ENCODE measurements at regions not wholly inside any gene's neighbourhood (a gene's known extent, or its start where the extent isn't known, plus 50 kb on each side); places are given as distances from the start of the nearest gene placed in this dataset.

DNA sequence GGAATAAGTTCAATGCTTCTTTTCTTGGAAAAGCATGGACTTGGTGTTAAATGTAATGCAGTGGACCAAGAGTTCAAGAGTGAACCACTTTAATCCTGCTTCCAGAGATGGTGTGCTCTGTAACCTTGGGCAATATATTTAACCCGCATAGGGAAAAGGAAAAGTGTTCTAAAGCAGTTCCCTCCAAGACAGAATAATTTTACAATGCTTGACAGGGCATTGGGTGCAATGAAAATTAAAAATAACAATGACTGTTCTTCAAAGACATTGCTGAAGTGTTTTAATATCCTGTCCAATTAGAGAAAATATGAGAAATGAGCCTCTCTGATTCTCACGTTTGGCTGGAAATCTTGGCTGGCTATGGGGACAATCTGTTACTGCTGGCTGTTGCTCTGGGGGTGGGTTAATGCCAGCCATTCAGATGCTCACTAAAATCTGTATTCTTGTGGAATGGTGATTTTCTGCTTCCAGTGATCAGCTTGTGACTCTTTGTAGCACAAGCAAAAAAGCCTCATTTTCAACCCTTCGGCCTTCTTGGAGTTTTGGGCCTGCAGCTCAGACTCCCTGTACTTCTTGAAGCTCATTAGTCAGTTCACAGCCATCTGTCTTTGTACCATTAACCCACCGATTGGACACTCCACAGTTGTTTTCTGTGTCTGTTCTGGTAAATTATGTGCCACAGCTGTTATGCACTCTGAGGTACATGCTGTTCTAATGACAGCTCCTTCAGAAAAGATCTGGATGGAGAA is 310.6 kb downstream of the LMO7 start:
- no peaks in the 10 kb centered on the region for H3K27me3 ChIP-seq
- no peaks in the 10 kb centered on the region for H3K36me3 ChIP-seq
- TF ChIP-seq, protein P1, sequence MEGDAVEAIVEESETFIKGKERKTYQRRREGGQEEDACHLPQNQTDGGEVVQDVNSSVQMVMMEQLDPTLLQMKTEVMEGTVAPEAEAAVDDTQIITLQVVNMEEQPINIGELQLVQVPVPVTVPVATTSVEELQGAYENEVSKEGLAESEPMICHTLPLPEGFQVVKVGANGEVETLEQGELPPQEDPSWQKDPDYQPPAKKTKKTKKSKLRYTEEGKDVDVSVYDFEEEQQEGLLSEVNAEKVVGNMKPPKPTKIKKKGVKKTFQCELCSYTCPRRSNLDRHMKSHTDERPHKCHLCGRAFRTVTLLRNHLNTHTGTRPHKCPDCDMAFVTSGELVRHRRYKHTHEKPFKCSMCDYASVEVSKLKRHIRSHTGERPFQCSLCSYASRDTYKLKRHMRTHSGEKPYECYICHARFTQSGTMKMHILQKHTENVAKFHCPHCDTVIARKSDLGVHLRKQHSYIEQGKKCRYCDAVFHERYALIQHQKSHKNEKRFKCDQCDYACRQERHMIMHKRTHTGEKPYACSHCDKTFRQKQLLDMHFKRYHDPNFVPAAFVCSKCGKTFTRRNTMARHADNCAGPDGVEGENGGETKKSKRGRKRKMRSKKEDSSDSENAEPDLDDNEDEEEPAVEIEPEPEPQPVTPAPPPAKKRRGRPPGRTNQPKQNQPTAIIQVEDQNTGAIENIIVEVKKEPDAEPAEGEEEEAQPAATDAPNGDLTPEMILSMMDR (IDR thresholded peaks at IDR 0.05; ENCODE audit: low read depth, low read length) = no peak
- no peaks in the 10 kb centered on the region for H3K4me1 ChIP-seq
- no peaks in the 10 kb centered on the region for H3K9me3 ChIP-seq
- no peak for DNase-seq
- no peak overlapping the region for H3K4me3 ChIP-seq (ENCODE audit: low read depth, low read length)

DNA sequence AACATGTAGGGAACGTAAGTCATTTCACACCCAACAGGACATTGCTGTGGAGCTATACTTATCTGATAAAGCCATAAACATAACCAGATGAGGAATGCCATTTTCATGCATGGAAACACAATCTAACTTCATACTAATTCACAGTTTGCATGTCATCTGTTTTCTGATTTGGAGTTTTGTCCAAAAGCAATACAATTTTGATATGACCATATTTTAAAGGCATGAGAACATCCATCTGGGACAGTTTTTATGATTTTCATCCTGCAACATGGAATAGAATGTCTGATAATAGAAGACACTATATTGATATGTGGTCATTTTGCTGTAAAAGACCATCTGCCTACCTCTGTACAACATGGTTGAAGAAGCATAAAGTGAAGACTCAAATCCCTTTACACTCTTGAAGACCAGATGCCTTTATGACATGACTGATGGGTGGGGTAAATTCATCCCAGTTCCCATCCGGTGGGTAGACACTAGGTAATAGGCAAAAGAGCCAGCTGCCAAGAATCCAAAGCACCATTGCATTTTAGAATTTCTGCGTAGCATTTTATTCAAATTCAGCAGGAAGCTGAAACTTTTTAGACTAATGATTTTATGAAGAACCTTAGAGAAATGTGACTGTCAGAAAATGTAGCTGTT is 309.8 kb downstream of the LMO7 start:
- H3K27me3 ChIP-seq = no peaks in the 10 kb centered on the region
- no peaks in the 10 kb centered on the region for H3K9me3 ChIP-seq
- DNase-seq = no peak
- H3K36me3 ChIP-seq = no peaks in the 10 kb centered on the region
- H3K4me1 ChIP-seq = no peaks in the 10 kb centered on the region
- TF ChIP-seq, protein P1 (IDR thresholded peaks at IDR 0.05; ENCODE audit: low read depth, low read length) = no peak
- H3K4me3 ChIP-seq (ENCODE audit: low read depth, low read length) = no peak overlapping the region

DNA sequence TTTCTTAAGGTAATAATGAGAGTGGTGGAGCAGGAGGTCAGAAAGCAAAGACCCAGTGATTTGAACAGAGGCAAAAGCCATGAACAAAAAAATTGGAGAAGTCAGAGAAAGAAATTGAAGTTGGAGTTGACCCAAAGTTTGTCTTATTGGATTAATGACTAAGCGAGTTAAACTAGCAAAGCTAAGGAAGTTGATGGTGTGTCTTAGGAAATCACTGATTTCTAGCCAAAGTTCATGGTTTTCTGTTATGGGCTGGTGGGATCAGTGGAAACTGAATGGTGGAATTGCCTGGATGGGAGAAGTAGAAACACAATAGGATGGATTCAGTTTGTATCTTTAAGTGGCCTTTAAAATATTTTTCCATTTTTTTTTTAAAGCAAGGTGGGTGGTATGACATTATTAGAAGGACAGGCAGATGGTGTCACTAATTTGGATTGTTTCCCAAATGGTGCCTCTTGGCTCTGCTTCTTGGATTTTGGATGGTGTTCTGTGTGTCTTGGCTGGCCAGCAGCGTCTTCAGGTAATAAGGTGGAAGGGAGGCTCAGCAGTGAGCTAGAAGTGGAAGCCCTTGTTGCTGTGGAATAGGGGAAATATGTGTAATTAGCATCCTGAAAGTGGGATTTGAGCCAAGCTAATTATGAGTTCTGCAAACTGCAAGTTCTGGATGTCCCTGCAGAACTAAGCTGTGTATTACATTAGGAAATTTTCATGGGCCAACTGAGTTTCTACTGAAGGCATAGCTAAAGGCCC is 302.9 kb downstream of the LMO7 start:
- Histone ChIP-seq H3K4me3 (ENCODE audit: low read depth, low read length) (no peak overlapping the region), H3K9me3 (no peaks in the 10 kb centered on the region), H3K4me1 (no peaks in the 10 kb centered on the region), H3K27me3 (peaks cover 3% of the 10 kb centered on the region; the same call in 1 of the 2 replicates), H3K36me3 (no peaks in the 10 kb centered on the region; the same call in 1 of the 2 replicates)
- TF ChIP-seq, protein P1 (IDR thresholded peaks at IDR 0.05; ENCODE audit: low read depth, low read length) = no peak
- DNase-seq = no peak

DNA sequence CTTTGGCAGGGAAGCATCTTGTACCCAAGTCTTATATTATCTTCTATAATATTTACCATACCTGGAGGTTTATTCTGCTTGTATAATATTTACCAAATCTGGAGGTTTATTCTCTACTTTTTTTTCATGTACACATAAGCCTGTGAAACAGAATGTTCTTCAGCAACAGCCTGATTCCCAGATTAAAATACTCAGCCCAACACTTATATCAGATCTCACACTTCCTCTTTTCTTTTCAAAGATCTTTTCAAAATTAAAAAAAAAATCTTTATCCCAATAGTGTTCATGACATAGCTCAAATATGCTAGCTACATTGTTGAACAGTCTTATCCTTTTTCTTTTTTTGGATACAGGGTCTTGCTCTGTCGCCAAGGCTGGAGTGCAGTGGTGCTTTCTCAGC is 300.7 kb downstream of the LMO7 start:
- H3K4me1 ChIP-seq = no peaks in the 10 kb centered on the region
- TF ChIP-seq, protein P1 (IDR thresholded peaks at IDR 0.05; ENCODE audit: low read depth, low read length) = no peak
- H3K36me3 ChIP-seq = no peaks in the 10 kb centered on the region; the same call in 1 of the 2 replicates
- no peak overlapping the region for H3K4me3 ChIP-seq (ENCODE audit: low read depth, low read length)
- peaks cover 3% of the 10 kb centered on the region; the same call in 1 of the 2 replicates for H3K27me3 ChIP-seq
- no peaks in the 10 kb centered on the region for H3K9me3 ChIP-seq
- DNase-seq = no peak

DNA sequence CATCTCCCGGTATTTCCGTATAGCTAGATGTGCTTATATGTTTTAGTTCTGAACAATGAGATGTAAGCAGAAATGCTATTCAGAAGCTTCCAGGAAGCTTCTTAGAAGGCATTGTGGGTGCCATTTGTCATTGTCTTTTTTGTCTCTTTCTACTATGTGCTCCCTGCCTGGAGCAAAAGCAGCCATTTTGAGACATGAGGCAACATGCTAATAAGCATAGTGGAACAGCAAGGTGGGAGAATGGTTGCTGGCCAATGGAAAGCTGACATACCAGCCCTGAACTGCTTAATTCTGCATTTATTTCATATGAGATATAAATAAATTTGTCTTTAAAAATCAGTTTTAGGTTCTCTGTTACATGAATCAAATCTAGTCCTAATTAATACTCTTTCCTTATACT is 299.7 kb downstream of the LMO7 start:
- no peaks in the 10 kb centered on the region; the same call in 1 of the 2 replicates for H3K36me3 ChIP-seq
- no peak overlapping the region for H3K4me3 ChIP-seq (ENCODE audit: low read depth, low read length)
- no peak for DNase-seq
- no peaks in the 10 kb centered on the region for H3K4me1 ChIP-seq
- peaks cover 3% of the 10 kb centered on the region; the same call in 1 of the 2 replicates for H3K27me3 ChIP-seq
- TF ChIP-seq, protein P1 (IDR thresholded peaks at IDR 0.05; ENCODE audit: low read depth, low read length) = no peak
- no peaks in the 10 kb centered on the region for H3K9me3 ChIP-seq
